ENCODE measurements at regions not wholly inside any gene's neighbourhood (a gene's known extent, or its start where the extent isn't known, plus 50 kb on each side); places are given as distances from the start of the nearest gene placed in this dataset.

GRCh38 chr10:83252169-83252568 is 887.1 kb upstream of the GHITM start:
- DNase-seq (ENCODE audit: low spot score) = no peak

- DNase-seq (ENCODE audit: low spot score) = no peak
These were observed 886.7 kb upstream of the GHITM start for GRCh38 chr10:83252596-83252995.

- no peak for DNase-seq (ENCODE audit: low spot score)
These were observed 886.2 kb upstream of the GHITM start for GRCh38 chr10:83253011-83253671.

GRCh38 chr10:83254698-83255097 is 884.6 kb upstream of the GHITM start:
- no peak for DNase-seq (ENCODE audit: low spot score)

- no peak for DNase-seq (ENCODE audit: low spot score)
These were observed 876.9 kb upstream of the GHITM start for GRCh38 chr10:83262434-83262833.

- peak; percentile 21 for DNase-seq (ENCODE audit: low spot score)
These were observed 866.5 kb upstream of the GHITM start for GRCh38 chr10:83272666-83273434.

- no peak for DNase-seq (ENCODE audit: low spot score)
These were observed 865.2 kb upstream of the GHITM start for GRCh38 chr10:83274088-83274487.

- DNase-seq (ENCODE audit: low spot score) = no peak
These were observed 862.3 kb upstream of the GHITM start for GRCh38 chr10:83276971-83277370.

- no peak for DNase-seq (ENCODE audit: low spot score)
These were observed 856.2 kb upstream of the GHITM start for GRCh38 chr10:83283151-83283550.

- DNase-seq (ENCODE audit: low spot score) = no peak
These were observed 851.9 kb upstream of the GHITM start for GRCh38 chr10:83287374-83287773.

GRCh38 chr10:83289373-83289772 is 849.9 kb upstream of the GHITM start:
- DNase-seq (ENCODE audit: low spot score) = no peak

GRCh38 chr10:83289948-83290347 is 849.4 kb upstream of the GHITM start:
- no peak for DNase-seq (ENCODE audit: low spot score)

- DNase-seq (ENCODE audit: low spot score) = no peak
These were observed 837.6 kb upstream of the GHITM start for GRCh38 chr10:83301732-83302131.

- DNase-seq (ENCODE audit: low spot score) = no peak
These were observed 836.7 kb upstream of the GHITM start for GRCh38 chr10:83302623-83303022.

GRCh38 chr10:83310688-83311087 is 828.6 kb upstream of the GHITM start:
- no peak for DNase-seq (ENCODE audit: low spot score)

- no peak for DNase-seq (ENCODE audit: low spot score)
These were observed 826.7 kb upstream of the GHITM start for GRCh38 chr10:83312570-83312969.

- no peak for DNase-seq (ENCODE audit: low spot score)
These were observed 806.6 kb upstream of the GHITM start for GRCh38 chr10:83332690-83333089.

GRCh38 chr10:83333566-83333965 is 805.7 kb upstream of the GHITM start:
- no peak for DNase-seq (ENCODE audit: low spot score)

GRCh38 chr10:83343676-83344075 is 795.6 kb upstream of the GHITM start:
- DNase-seq (ENCODE audit: low spot score) = no peak

GRCh38 chr10:83346266-83346910 is 792.9 kb upstream of the GHITM start:
- no peak for DNase-seq (ENCODE audit: low spot score)

- no peak for DNase-seq (ENCODE audit: low spot score)
These were observed 786.7 kb upstream of the GHITM start for GRCh38 chr10:83352588-83352987.

- DNase-seq (ENCODE audit: low spot score) = no peak
These were observed 784.9 kb upstream of the GHITM start for GRCh38 chr10:83354456-83354855.

- DNase-seq (ENCODE audit: low spot score) = no peak
These were observed 782.3 kb upstream of the GHITM start for GRCh38 chr10:83357004-83357403.
